Islet of Langerhans (tissue), 1 donor: ENCODE measurements at regions not wholly inside any gene's neighbourhood (a gene's known extent, or its start where the extent isn't known, plus 50 kb on each side); places are given as distances from the start of the nearest gene placed in this dataset.

Experiments
- FAIRE-seq: peaks from one replicate; lab custom pipeline; 2011; peaks lifted over from hg19 to GRCh38; lab: Jason Lieb, UNC

DNA sequence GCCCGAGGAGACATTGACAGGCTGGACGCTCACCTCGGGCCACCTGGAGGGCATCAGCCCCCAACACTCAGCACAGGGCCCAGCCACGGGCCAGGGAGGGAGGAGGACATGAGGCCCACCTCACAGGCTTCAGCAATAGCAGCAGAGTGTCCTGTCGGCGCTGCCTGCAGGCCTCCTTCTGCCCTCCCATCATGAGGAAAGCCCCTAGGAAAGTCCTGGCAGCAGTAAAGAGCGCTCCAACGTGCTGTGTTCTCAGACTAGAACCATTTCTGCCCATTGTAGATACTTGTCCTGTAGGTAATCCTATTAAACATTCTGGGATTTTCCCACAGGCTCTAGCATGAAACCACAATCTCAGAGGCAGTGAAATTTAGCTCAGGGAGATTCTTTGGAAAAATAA lies 62.0 kb upstream of the GALNT2 start:
- FAIRE-seq: no peak

- no peak for FAIRE-seq
These were observed 58.3 kb upstream of the GALNT2 start for GRCh38 chr1:230008721-230009120.

DNA sequence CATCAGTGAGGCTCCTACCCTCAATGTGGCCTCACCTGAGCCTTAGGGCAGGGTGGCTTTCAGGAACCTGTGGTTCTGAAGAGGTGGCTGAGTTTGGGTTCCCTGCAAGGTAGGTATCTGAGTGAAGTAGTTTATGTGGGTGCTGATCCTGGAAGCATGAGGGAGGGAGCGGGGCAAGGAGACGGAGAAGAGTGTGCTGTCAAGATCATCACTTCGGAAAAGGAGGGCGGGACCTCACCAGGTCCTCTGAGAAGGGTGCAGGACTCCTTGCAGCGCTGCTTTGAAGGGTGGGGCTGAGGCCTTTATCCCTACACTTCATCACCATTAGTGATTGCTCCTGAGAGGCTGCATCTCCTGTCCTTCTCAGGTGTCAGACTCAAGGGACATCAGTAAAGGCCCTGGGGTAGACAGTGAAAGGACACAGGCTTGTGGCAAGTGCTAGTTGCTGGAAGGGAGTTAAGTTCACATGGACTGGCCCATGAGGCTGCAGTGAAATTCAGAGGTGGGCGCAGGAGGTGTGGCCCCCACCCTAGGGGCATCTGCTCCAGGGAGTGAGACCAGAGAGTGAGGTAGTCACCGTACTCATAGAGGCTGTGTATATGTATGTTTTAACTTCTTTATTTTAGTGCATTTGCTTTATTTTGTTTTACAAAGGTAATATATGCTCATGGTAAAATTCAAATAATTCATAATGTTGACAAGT lies 57.3 kb upstream of the GALNT2 start:
- no peak for FAIRE-seq

DNA sequence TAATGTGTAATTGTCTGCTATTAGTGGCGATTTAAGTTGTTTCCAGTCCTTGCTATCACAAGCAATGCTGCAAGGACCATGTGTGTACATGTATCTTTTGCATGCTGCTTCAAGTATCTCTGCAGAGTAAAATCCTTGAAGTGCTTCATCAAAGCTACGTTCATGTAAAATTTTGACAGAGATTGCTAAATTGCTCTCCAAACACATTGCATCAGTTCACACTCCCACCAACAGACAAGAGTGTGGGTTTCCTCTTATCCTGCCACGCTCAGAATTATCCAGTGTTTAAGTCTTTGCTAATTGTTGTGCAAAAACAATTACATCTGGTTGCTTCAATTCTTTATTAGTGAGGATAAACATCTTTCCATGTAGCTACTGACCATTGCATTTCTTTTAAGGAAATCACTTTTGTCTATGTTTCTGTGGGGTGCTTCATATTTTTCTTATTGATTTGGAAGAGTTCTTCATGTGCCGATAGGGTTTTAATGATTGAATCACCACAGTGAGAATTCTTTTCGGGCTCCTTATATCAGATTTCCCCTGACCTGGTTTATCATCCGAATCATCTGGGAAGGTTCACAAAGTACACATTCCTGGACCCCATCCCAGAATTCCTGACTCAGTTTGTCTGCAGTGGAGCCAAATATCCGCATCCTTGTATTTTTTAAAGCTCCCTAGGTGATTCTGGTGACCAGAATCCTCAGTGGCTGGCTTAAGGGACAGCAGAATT lies 56.3 kb upstream of the GALNT2 start:
- FAIRE-seq: no peak

DNA sequence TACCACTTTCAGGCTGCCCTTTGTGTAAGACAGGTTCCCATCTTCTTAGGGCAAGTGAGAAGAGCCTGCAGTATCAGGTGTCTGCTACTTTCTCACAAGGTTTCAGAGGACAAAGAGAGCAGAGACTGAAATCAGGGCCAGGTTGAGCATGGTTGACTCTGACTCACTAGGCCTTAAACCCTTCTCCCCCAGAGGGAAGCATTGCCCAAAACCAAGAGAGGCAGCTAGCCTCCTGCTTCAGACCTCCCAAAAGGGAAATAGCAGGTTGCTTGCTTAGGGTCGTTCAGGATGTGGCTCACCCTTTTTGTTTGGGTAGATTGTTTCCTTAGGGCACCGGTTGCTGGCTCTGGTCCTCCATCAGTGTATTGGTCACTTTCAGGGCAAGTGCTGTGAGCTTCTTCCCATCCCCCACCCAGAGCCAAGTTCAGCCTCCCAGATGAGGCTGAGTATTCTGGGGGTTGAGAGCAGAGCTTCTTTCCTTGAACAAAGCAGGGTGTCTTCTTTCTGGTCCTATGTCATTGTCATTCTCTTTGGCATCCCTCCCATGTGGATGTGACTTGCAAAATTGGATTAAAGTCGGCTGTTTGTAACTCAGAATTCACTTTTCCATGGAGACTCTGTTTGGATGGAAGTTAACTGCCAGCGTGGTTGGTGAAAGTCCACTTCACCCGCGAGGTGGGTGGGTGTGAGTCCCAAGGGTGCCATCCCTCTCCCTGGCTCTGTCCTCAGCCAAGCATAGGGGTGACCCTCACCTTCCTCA lies 55.5 kb upstream of the GALNT2 start:
- no peak for FAIRE-seq

DNA sequence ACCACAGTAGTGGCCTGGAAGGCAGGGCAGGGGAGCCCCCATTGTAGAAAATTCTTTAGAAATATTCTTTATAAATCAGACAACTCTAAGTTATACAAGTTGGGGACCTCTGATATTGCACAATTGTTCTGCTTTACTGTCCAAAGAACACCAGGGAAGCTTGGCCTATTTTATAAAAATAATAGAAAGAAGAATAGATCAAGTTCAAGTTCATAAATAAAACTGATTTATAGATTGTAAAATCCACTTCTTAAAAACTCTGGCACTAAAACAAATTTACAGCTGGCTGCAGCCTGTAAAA lies 55.0 kb upstream of the GALNT2 start:
- FAIRE-seq: no peak

DNA sequence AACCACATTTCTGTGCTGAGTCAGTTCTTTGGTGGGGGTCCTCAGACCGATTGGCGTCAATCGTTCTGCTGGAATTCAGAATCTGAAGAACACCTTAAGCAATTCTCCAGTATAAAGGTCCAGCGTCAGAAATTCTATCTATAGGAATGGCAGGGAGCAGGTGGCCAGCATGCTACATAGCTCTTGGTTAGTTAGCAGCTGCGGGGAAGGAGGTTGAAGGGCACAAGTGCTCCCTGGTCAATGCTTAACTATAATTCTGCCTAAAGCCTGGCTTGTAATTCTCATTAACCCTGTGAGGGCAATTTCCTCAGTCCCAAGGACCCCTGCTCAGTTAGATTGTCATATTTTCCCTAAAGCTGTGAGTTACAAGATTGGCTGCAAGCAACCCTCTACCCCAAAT lies 54.3 kb upstream of the GALNT2 start:
- FAIRE-seq: no peak

GRCh38 chr1:230016159-230016558 lies 50.9 kb upstream of the GALNT2 start:
- no peak for FAIRE-seq
